GM12873 (cell line): ENCODE measurements at regions not wholly inside any gene's neighbourhood (a gene's known extent, or its start where the extent isn't known, plus 50 kb on each side); places are given as distances from the start of the nearest gene placed in this dataset.

ENCODE experiments used
- TF ChIP-seq, protein P1 (sequence below): IDR thresholded peaks from 2 replicates; pipeline ENCODE4 v1.5.1; 2012; ENCODE audit warnings: low read depth, mild to moderate bottlenecking, moderate library complexity, low read length, control low read depth; ENCODE audit not compliant: insufficient read depth; ENCODE audit errors: missing control alignments

DNA sequence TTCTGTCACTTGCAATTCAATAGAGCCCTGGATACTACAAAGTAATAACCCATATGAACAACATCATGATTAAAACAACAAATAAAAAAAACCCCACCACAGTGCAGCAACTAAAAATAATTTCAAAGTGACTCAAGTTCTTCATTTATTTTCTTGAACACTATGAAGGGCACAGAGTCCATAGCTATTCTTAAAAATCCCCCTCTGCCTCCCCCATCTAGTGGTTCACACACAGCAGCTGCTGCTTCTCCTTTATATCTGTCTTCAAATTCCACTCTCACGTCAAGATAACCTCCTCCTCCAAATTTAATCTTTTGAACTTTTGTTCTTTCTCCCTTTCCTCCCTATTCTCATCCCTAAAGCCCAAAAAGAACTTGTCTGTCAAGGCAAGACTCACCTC is 591.3 kb downstream of the ZEB2 start:
- TF ChIP-seq, protein P1, sequence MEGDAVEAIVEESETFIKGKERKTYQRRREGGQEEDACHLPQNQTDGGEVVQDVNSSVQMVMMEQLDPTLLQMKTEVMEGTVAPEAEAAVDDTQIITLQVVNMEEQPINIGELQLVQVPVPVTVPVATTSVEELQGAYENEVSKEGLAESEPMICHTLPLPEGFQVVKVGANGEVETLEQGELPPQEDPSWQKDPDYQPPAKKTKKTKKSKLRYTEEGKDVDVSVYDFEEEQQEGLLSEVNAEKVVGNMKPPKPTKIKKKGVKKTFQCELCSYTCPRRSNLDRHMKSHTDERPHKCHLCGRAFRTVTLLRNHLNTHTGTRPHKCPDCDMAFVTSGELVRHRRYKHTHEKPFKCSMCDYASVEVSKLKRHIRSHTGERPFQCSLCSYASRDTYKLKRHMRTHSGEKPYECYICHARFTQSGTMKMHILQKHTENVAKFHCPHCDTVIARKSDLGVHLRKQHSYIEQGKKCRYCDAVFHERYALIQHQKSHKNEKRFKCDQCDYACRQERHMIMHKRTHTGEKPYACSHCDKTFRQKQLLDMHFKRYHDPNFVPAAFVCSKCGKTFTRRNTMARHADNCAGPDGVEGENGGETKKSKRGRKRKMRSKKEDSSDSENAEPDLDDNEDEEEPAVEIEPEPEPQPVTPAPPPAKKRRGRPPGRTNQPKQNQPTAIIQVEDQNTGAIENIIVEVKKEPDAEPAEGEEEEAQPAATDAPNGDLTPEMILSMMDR = no peak

DNA sequence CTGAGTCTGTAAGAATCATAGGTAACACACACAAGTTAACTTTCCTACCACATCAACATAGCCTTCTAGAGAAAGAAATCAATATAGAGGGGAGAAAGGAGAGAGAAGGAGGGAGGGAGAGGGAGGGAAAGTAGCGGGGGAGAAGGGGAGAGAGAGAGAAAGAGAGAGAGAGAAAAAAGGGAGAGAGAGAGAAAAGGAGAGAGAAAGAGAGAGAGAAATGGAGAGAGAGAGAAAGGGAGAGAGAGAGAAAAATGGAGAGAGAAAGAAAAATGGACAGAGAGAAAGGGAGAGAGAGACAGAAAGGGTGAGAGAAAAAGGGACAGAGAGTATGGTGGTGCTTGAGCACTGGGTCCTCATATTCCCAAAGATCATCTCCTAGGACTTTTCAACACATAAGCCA is 591.7 kb downstream of the ZEB2 start:
- TF ChIP-seq, protein P1 = no peak

DNA sequence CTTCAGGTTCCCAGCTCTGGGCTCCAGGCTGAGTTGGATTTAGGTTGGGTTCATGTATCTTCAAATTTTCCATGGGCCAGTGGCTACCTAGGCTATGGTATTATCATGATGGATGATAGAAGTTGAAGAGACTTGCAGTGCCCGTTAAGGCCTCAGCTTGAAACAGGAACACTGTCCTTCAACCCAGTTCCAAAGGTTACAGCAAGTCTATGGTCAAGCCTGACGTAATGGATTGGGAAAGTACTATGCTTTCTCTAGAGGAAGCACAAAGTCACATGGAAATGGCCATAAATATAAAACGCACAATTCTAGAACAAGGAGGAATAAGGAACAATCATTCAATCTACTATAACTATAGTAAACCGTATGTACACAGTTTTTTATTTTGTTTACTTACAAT is 593.2 kb downstream of the ZEB2 start:
- TF ChIP-seq, protein P1 = no peak

DNA sequence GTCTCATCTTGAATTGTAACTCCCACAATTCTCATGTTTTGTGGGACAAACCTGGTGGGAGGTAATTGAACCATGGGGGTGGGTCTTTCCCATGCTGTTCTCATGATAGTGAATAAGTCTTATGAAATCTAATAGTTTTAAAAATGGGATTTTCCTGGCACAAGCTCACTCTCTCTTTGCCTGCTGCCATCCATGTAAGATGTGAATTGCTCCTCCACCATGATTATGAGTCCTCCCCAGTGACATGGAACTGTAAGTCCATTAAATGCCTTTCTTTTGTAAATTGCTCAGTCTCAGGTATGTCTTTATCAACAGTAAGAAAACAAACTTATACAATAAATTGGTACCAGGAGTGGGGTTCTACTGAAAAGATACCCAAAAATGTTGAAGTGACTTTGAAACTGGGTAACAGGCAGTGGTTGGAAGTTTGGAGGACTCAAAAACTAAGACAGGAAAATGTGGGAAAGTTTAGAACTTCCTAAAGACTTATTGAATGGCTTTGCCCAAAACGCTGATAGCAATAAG is 601.4 kb downstream of the ZEB2 start:
- TF ChIP-seq, protein P1 = no peak

DNA sequence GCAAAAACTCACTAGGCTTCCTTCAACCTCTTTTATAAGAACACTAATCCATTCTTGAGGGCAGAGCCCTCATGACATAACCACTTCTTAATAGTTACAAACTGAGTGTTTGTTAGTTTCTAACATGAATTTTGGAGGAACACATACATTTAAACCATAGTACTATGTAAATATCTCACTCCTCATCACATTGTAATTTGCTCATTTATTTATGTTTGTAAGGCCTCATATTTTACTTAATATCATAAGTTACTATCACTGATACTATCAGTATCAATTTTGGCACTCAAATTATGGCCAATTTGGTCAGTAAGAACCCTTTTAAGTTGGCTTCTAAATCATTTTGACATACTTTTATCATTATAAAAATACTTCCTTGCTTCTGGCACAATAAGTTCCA is 603.1 kb downstream of the ZEB2 start:
- TF ChIP-seq, protein P1 = no peak

DNA sequence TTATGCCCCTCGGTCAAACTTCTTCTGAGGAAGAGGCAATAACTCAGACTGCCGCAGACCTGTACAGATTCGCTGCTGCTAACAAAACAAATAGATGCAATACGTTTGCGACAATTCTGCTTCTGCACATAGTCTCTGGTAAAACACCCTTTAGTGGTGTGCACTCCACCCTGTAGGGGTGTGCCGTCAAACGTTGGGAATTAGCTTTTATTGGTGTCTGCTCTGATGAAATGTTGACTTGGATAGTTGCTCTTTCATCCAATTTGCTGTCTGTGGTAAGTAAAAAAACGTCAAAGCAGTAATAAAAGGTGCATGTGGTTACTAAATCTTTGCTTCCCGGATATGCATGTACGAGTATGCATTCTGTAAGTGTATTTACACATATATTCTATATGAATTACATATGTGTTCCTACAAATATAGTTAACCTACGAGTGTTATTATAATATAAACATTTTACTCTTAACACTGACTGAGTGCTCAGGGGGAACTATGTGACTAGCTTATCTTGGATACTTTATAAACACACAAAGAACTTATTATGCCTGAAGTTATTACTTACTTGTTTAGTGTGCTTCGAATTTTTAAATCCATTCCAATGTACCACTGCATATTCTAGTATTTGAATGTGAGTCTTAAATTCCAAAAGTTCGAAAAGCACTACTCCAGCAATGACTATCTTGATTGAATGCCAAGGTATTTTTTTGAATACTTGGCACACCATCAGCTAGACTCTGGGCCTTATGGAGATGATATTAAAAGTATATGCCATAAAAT is 610.2 kb downstream of the ZEB2 start:
- TF ChIP-seq, protein P1 = no peak

DNA sequence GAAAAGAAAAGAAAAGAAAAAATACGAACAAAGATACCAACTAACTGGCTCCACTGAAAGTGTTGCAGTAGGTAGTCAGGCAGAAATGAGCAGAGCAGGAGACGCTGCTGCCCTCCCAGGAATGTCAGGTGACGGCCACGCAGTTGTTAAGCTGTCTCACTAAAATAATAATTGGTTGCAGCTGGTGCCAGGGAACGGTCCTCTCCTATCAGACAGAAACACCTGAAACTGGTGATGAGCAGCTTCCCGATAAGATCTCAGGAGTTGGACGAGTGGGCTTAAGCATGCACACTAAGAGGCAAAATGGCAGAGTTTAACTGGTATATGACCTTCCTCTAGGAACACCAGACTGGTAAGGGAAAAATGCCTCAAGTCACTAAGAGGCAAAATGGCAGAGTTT is 611.1 kb downstream of the ZEB2 start:
- TF ChIP-seq, protein P1 = no peak
